GM18867 (cell line): ENCODE measurements at regions not wholly inside any gene's neighbourhood (a gene's known extent, or its start where the extent isn't known, plus 50 kb on each side); places are given as distances from the start of the nearest gene placed in this dataset.
"Not testable (repeated sequence)": the region's sequence is repeated elsewhere in the genome, so short reads cannot be mapped to it uniquely, and the experiment has no call there.

Source experiments
- ATAC-seq: cut with Tn5 transposase; IDR thresholded peaks from one replicate; pipeline ENCODE4 v1.9.1; 2021; ENCODE audit warnings: mild to moderate bottlenecking, moderate library complexity; ENCODE audit not compliant: unreplicated experiment

GRCh38 chr16:56022818-56023217 lies 147.6 kb upstream of the CES5A start:
- no peak for ATAC-seq

GRCh38 chr16:56019274-56019673 lies 144.1 kb upstream of the CES5A start:
- ATAC-seq = no peak

- ATAC-seq = no peak
These were observed 138.9 kb upstream of the CES5A start for GRCh38 chr16:56013962-56014552.

- ATAC-seq = no peak
These were observed 137.3 kb upstream of the CES5A start for GRCh38 chr16:56012482-56012811.

GRCh38 chr16:56011808-56012481 lies 136.8 kb upstream of the CES5A start:
- no peak for ATAC-seq

GRCh38 chr16:56005958-56006357 lies 130.8 kb upstream of the CES5A start:
- ATAC-seq = no peak

GRCh38 chr16:55999683-56000082 lies 124.5 kb upstream of the CES5A start:
- no peak for ATAC-seq

GRCh38 chr16:55993088-55993487 lies 117.9 kb upstream of the CES5A start:
- ATAC-seq = no peak

GRCh38 chr16:55992551-55992950 lies 117.4 kb upstream of the CES5A start:
- no peak for ATAC-seq

GRCh38 chr16:55991843-55992242 lies 116.7 kb upstream of the CES5A start:
- ATAC-seq = no peak

GRCh38 chr16:55989569-55989907 lies 114.4 kb upstream of the CES5A start:
- no peak for ATAC-seq

- ATAC-seq = not testable (repeated sequence)
These were observed 113.8 kb upstream of the CES5A start for GRCh38 chr16:55988850-55989568.

- ATAC-seq = no peak
These were observed 112.8 kb upstream of the CES5A start for GRCh38 chr16:55988013-55988412.

GRCh38 chr16:55982597-55982996 lies 107.4 kb upstream of the CES5A start:
- ATAC-seq = no peak

- ATAC-seq = no peak
These were observed 106.4 kb upstream of the CES5A start for GRCh38 chr16:55981557-55981956.

- no peak for ATAC-seq
These were observed 101.6 kb upstream of the CES5A start for GRCh38 chr16:55976815-55977214.

- no peak for ATAC-seq
These were observed 96.3 kb upstream of the CES5A start for GRCh38 chr16:55971447-55971846.

GRCh38 chr16:55968221-55968620 lies 93.0 kb upstream of the CES5A start:
- no peak for ATAC-seq

- ATAC-seq = no peak
These were observed 89.8 kb upstream of the CES5A start for GRCh38 chr16:55964923-55965475.

GRCh38 chr16:55955845-55956244 lies 80.7 kb upstream of the CES5A start:
- ATAC-seq = no peak

- ATAC-seq = no peak
These were observed 80.3 kb upstream of the CES5A start for GRCh38 chr16:55955424-55955823.

- no peak for ATAC-seq
These were observed 79.7 kb upstream of the CES5A start for GRCh38 chr16:55954906-55955305.
